ENCODE measurements at regions not wholly inside any gene's neighbourhood (a gene's known extent, or its start where the extent isn't known, plus 50 kb on each side); places are given as distances from the start of the nearest gene placed in this dataset.

DNA sequence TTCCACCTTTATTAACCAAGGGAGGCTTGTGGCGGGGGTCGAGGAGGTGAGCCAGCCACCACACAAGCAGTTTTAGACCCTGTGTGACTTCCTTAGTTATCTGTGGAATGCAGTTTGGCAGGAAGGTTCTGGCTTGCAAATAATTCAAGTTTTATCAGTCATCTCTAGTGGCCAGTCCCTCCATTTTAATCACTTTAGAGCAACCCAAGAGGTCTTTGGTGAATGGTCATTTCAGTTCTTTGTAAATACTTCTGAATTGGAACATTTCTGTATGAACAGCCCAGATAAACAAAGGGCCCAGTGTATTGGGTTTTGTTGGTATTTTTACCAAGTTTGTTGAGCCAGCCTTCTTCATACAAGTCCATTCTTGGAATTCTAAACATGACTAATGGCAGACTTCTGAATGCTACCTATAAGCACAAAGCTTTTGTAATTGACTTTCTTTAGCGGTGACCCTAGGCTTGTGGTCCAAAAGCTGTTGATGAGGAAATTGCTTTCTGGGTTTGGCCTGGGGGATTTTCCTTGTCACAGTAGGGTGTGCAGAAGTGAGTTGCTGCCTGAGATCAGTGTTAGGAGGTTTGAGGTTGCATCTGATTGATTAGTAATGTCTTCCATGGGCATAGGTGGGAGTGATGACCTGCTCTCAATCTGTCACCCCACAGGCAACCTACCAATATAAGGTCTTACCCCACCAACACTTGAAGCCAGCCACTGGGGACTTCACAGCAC, 193.3 kb upstream of the TOPAZ1 start:
- intact Hi-C loops (cut with micrococcal nuclease; ENCODE audit: unreplicated experiment) = loop anchor here (1.0 kb wide), 1 partner anchor 10 kb away; no protein-coding TSS in a partner anchor
- Histone ChIP-seq H3K4me3 (no peak overlapping the region), H3K27me3 (replicated peaks in 1 of 2; ENCODE audit: control insufficient read depth in 2 of 2, insufficient read depth in 2 of 2, low read length in 1 of 2) (no peaks in the 10 kb centered on the region), H3K4me1 (ENCODE audit: control insufficient read depth, insufficient read depth, low read length) (peaks cover 56% of the 10 kb centered on the region), H3K27ac (ENCODE audit: control insufficient read depth, insufficient read depth) (peak overlapping the region; percentile 93), H3K79me2 (ENCODE audit: control insufficient read depth, insufficient read depth, low read length) (peaks cover 30% of the 10 kb centered on the region), H3K36me3 (ENCODE audit: control insufficient read depth in 2 of 2, insufficient read depth in 2 of 2, low read length in 1 of 2) (peaks cover 0 to 4% of the 10 kb centered on the region in 2 experiments; a peak in 2 of 4 replicates), H3K4me2 (ENCODE audit: control insufficient read depth, insufficient read depth) (peak overlapping the region; percentile 28), H2AFZ (ENCODE audit: control insufficient read depth, low read depth, low read length) (peak overlapping the region; percentile 15; the same call in 1 of the 2 replicates), H3K9ac (ENCODE audit: control insufficient read depth, insufficient read depth, low read length) (no peak overlapping the region), H4K20me1 (ENCODE audit: control insufficient read depth, insufficient read depth) (no peaks in the 10 kb centered on the region), H3K9me3 (replicated peaks; ENCODE audit: control insufficient read depth, insufficient read depth, low read length) (no peaks in the 10 kb centered on the region; the same call in 2 of the 3 replicates)
- peak; percentile 59 for ATAC-seq
- TSS peak; percentile 88 for BruUV-seq (replicated peaks)
- WGBS (ENCODE audit: insufficient coverage, insufficient replicate concordance, low lambda C conversion rate, missing lambda C conversion rate) = 68% methylated on average over 3 of the region's 3 CpGs
- ChIA-PET CTCF (interaction anchor here (0.9 to 2.7 kb wide), 2 partner anchors 11 to 20 kb away, joined by 3 to 9 read pairs; no protein-coding TSS in a partner anchor), SMC1A (ENCODE audit: uncharacterized antibody, unreplicated experiment) (interaction anchor here (0.5 to 2.7 kb wide), 5 partner anchors 10 to 29 kb away, joined by 3 to 21 read pairs (median 4); no protein-coding TSS in a partner anchor), RAD21 (ENCODE audit: unreplicated experiment) (interaction anchor here (1.2 to 8.6 kb wide), 2 partner anchors 11 to 12 kb away, joined by 3 to 99 read pairs; no protein-coding TSS in a partner anchor), POLR2A (interaction anchor here (0.9 to 6.6 kb wide), 3 partner anchors 8 to 14 kb away, joined by 3 to 51 read pairs (median 44); no protein-coding TSS in a partner anchor)
- DNase-seq (ENCODE audit: low read depth, low spot score) = no peak
- peak; percentile 86 for FAIRE-seq
- in situ Hi-C loops (cut with MboI) = no loop called here
- TF ChIP-seq MYC (IDR thresholded peaks at IDR 0.05; ENCODE audit: insufficient read depth, insufficient read length, insufficient replicate concordance, low read length, severe bottlenecking) = no peak
- TF ChIP-seq MEF2B (IDR thresholded peaks at IDR 0.05; ENCODE audit: partially characterized antibody, poor library complexity, severe bottlenecking) = peak; percentile 24
- TF ChIP-seq CREM (IDR thresholded peaks at IDR 0.05; ENCODE audit: low read depth) = 0 out of 2 replicates have a peak, but pooled peaks have one; percentile 14
- TF ChIP-seq ZNF217 (IDR thresholded peaks at IDR 0.05) = no peak
- TF ChIP-seq NFIC (IDR thresholded peaks at IDR 0.05; ENCODE audit: low read depth, low read length) = 0 out of 2 replicates have a peak, but pooled peaks have one; percentile 41
- TF ChIP-seq JUNB (IDR thresholded peaks at IDR 0.05) = peak; percentile 18; the same call in 1 of the 2 replicates
- no peak for TF ChIP-seq SUPT20H (IDR thresholded peaks at IDR 0.05; ENCODE audit: borderline replicate concordance, control insufficient read depth, low read depth, low read length)
- TF ChIP-seq CBFB (IDR thresholded peaks at IDR 0.05; ENCODE audit: low read depth) = peak; percentile 35; the same call in 1 of the 2 replicates
- 0 out of 2 replicates have a peak, but pooled peaks have one; percentile 38 for TF ChIP-seq NBN (IDR thresholded peaks at IDR 0.05)
- peak; percentile 88 for TF ChIP-seq ZNF687 (IDR thresholded peaks at IDR 0.05)
- TF ChIP-seq ATF7 (IDR thresholded peaks at IDR 0.05; ENCODE audit: low read depth) = peak; percentile 72
- TF ChIP-seq IKZF2 (IDR thresholded peaks at IDR 0.05) = peak in 1 of 2 experiments; percentile 47; a peak in 1 of 4 replicates
- TF ChIP-seq SPI1 (IDR thresholded peaks at IDR 0.05; ENCODE audit: borderline replicate concordance, insufficient read depth, low read depth, low read length) = peak; percentile 10; the same call in 1 of the 2 replicates
- TF ChIP-seq, protein P1, sequence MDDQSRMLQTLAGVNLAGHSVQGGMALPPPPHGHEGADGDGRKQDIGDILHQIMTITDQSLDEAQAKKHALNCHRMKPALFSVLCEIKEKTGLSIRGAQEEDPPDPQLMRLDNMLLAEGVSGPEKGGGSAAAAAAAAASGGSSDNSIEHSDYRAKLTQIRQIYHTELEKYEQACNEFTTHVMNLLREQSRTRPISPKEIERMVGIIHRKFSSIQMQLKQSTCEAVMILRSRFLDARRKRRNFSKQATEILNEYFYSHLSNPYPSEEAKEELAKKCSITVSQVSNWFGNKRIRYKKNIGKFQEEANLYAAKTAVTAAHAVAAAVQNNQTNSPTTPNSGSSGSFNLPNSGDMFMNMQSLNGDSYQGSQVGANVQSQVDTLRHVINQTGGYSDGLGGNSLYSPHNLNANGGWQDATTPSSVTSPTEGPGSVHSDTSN (IDR thresholded peaks at IDR 0.05; ENCODE audit: insufficient replicate concordance, low read depth, low read length) = no peak
- TF ChIP-seq, protein P2, sequence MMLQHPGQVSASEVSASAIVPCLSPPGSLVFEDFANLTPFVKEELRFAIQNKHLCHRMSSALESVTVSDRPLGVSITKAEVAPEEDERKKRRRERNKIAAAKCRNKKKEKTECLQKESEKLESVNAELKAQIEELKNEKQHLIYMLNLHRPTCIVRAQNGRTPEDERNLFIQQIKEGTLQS (IDR thresholded peaks at IDR 0.05; ENCODE audit: borderline replicate concordance, extremely low read depth, low read depth, low read length) = no peak
- no peak for TF ChIP-seq ASH2L (IDR thresholded peaks at IDR 0.05; ENCODE audit: borderline replicate concordance, low read depth)
